HepG2 (cell line): ENCODE measurements at regions not wholly inside any gene's neighbourhood (a gene's known extent, or its start where the extent isn't known, plus 50 kb on each side); places are given as distances from the start of the nearest gene placed in this dataset.

Source experiments
- ATAC-seq: fragments of 200-7000 bp; cut with Tn5 transposase; 3 replicates; pipeline ENCODE4 v1.9.1; 2020; ENCODE audit warnings: mild to moderate bottlenecking, moderate library complexity
- BruUV-seq: library from RNA; stranded (reverse); fragments of 400-500 nt; replicated peaks from 2 replicates; lab custom pipeline; 2021; lab: Mats Ljungman, UMichigan
- CTCF ChIA-PET: fragments of 300-600 bp; formaldehyde crosslinking; extraction: SDS; loops from one replicate; lab custom pipeline; 2021; ENCODE audit warnings: low total read pairs, inconsistent platforms, low intra/inter-chr PET ratio; lab: Yijun Ruan, JAX
- POLR2A ChIA-PET: fragments of 350-600 bp; sonication (Branson Sonifier 250); formaldehyde crosslinking; loops from one replicate; lab custom pipeline; 2020; ENCODE audit warnings: antibody characterized with exemption, inconsistent platforms; lab: Yijun Ruan, JAX
- DNase-seq: peaks from one replicate; pipeline ENCODE4 v3.0.0-alpha.2; 2015; ENCODE audit warnings: low spot score
- FAIRE-seq: peaks from 3 replicates; lab custom pipeline; 2011; peaks lifted over from hg19 to GRCh38; lab: Jason Lieb, UNC
- H2AFZ ChIP-seq: one replicate; pipeline ENCODE4 v1.6.1; 2011; ENCODE audit warnings: low read length, inconsistent platforms
- H3K27ac ChIP-seq: fragments of 300-600 bp; 3 replicates; pipeline ENCODE4 v1.8.0; 2011; ENCODE audit warnings: mixed run types, mild to moderate bottlenecking, mixed read lengths, low read length, inconsistent platforms; ENCODE audit not compliant: insufficient read depth; ENCODE audit errors: extremely low read length
- H3K27me3 ChIP-seq, 2 experiments: fragments of 200-600 bp in 1 of 2; 2 replicates in 1 of 2; 3 replicates in 1 of 2; pipeline versions ENCODE4 v1.6.0 to v1.8.0; 2011; ENCODE audit warnings: low read length in 2 of 2, mild to moderate bottlenecking in 2 of 2, moderate library complexity in 2 of 2, inconsistent platforms in 1 of 2; ENCODE audit not compliant: insufficient read depth in 2 of 2, control insufficient read depth in 1 of 2
- H3K36me3 ChIP-seq, 2 experiments: fragments of 200-600 bp in 1 of 2; replicated peaks in 1 of 2; 2 replicates in 1 of 2; 3 replicates in 1 of 2; pipeline versions ENCODE4 v1.5.1 to v1.8.0; 2011; ENCODE audit warnings: low read length in 2 of 2, inconsistent platforms in 1 of 2; ENCODE audit not compliant: insufficient read depth in 2 of 2, control insufficient read depth in 1 of 2
- H3K4me1 ChIP-seq: 2 replicates; pipeline ENCODE4 v1.5.1; 2012; ENCODE audit warnings: low read length, inconsistent platforms; ENCODE audit not compliant: insufficient read depth
- H3K4me2 ChIP-seq: 2 replicates; pipeline ENCODE4 v1.6.0; 2011; ENCODE audit warnings: low read depth, low read length, inconsistent platforms
- H3K4me3 ChIP-seq, 3 experiments: fragments of 200-600 bp in 1 of 3; sonication (generic), shearing (Covaris generic) in 1 of 3; replicated peaks in 1 of 3; 2 replicates each; pipeline ENCODE4 v1.5.1; 2011 to 2016; ENCODE audit warnings: low read length in 3 of 3, inconsistent platforms in 2 of 3, low read depth in 2 of 3, mild to moderate bottlenecking in 2 of 3, control low read depth in 1 of 3, mixed read lengths in 1 of 3; ENCODE audit not compliant: insufficient read depth in 1 of 3
- H3K79me2 ChIP-seq: one replicate; pipeline ENCODE4 v1.6.1; 2011; ENCODE audit warnings: low read length, inconsistent platforms; ENCODE audit not compliant: insufficient read depth
- H3K9ac ChIP-seq: 2 replicates; pipeline ENCODE4 v1.6.0; 2011; ENCODE audit warnings: mild to moderate bottlenecking, low read depth, low read length, inconsistent platforms; ENCODE audit not compliant: insufficient read depth
- H3K9me3 ChIP-seq: 2 replicates; pipeline ENCODE4 v1.5.1; 2012; ENCODE audit warnings: mild to moderate bottlenecking, low read length
- H4K20me1 ChIP-seq: 2 replicates; pipeline ENCODE4 v1.6.0; 2011; ENCODE audit warnings: inconsistent platforms, mild to moderate bottlenecking, low read length, moderate library complexity; ENCODE audit not compliant: insufficient read depth
- ATF6 ChIP-seq: sonication (generic); formaldehyde crosslinking; conservative IDR thresholded peaks from 2 replicates; pipeline ENCODE4 v1.4.0; 2020; ENCODE audit warnings: missing genetic modification reagents
- CHD2 ChIP-seq: IDR thresholded peaks from 2 replicates; pipeline ENCODE4 v1.6.1; 2011; ENCODE audit warnings: low read depth, low read length, improper control_type of control experiment
- CREB3 ChIP-seq: sonication (generic); formaldehyde crosslinking; IDR thresholded peaks from 2 replicates; pipeline ENCODE4 v1.5.0; 2020; ENCODE audit warnings: missing genetic modification reagents
- EZH2 ChIP-seq: conservative IDR thresholded peaks from 2 replicates; pipeline ENCODE4 v1.6.1; 2012; ENCODE audit warnings: mild to moderate bottlenecking, low read depth, low read length, moderate library complexity
- HOXD1 ChIP-seq: sonication (generic); formaldehyde crosslinking; IDR thresholded peaks from 2 replicates; pipeline ENCODE4 v1.5.0; 2020; ENCODE audit warnings: missing genetic modification reagents
- RELA ChIP-seq: sonication (generic); formaldehyde crosslinking; IDR thresholded peaks from 2 replicates; pipeline ENCODE4 v1.4.0; 2020; ENCODE audit warnings: missing genetic modification reagents
- SNAPC5 ChIP-seq: sonication (generic); formaldehyde crosslinking; IDR thresholded peaks from 2 replicates; pipeline ENCODE4 v1.8.1; 2023; ENCODE audit warnings: mild to moderate bottlenecking, missing genetic modification reagents, borderline replicate concordance
- TEAD2 ChIP-seq: sonication (generic); formaldehyde crosslinking; IDR thresholded peaks from 2 replicates; pipeline ENCODE4 v1.9.0; 2021; ENCODE audit warnings: missing genetic modification reagents
- ZNF234 ChIP-seq: sonication (generic); formaldehyde crosslinking; conservative IDR thresholded peaks from 2 replicates; pipeline ENCODE4 v1.5.1; 2020; ENCODE audit warnings: mild to moderate bottlenecking, missing genetic modification reagents
- ZNF256 ChIP-seq: sonication (generic); formaldehyde crosslinking; conservative IDR thresholded peaks from 2 replicates; pipeline ENCODE4 v1.4.0; 2020; ENCODE audit warnings: missing genetic modification reagents
- ZNF572 ChIP-seq: sonication (generic); formaldehyde crosslinking; IDR thresholded peaks from 2 replicates; pipeline ENCODE4 v1.5.1; 2020; ENCODE audit warnings: mild to moderate bottlenecking, missing genetic modification reagents
- ZNF577 ChIP-seq: sonication (generic); formaldehyde crosslinking; IDR thresholded peaks from 2 replicates; pipeline ENCODE4 v1.4.0; 2020; ENCODE audit warnings: mild to moderate bottlenecking, low read depth, missing genetic modification reagents, borderline replicate concordance
- ZNF770 ChIP-seq: sonication (generic); formaldehyde crosslinking; IDR thresholded peaks from 2 replicates; pipeline ENCODE4 v1.5.0; 2020; ENCODE audit warnings: mild to moderate bottlenecking, missing genetic modification reagents
- ZNF782 ChIP-seq: sonication (generic); formaldehyde crosslinking; IDR thresholded peaks from 2 replicates; pipeline ENCODE4 v1.4.0; 2020; ENCODE audit warnings: missing genetic modification reagents, mild to moderate bottlenecking, borderline replicate concordance
- ZNF878 ChIP-seq: sonication (generic); formaldehyde crosslinking; IDR thresholded peaks from 2 replicates; pipeline ENCODE4 v1.8.1; 2023; ENCODE audit warnings: mild to moderate bottlenecking, missing genetic modification reagents, moderate library complexity
- WGBS: methylation state at CpG from one replicate; pipeline ENCODE4 v1.1.6; 2017; ENCODE audit warnings: low lambda C conversion rate; 5-methylcytosine and 5-hydroxymethylcytosine counted together
- in situ Hi-C: cut with HindIII; loops from 2 replicates; pipeline ENCODE4 v1.10.0; 2017; ENCODE audit warnings: low pct_unique_long_range_greater_than_20kb; ENCODE audit not compliant: extremely low pct_ligation_motif_present
- intact Hi-C: fragments of 100-400 bp; cut with micrococcal nuclease; formaldehyde crosslinking; loops from one replicate; pipeline ENCODE4 v1.10.0; 2022; ENCODE audit not compliant: unreplicated experiment

- TF ChIP-seq ZNF770 = no peak
- TF ChIP-seq CHD2 = no peak
- no peak for TF ChIP-seq ZNF256 (CRISPR knock-in tag)
- no peak for TF ChIP-seq CREB3 (CRISPR knock-in tag)
- TF ChIP-seq ZNF234 (CRISPR knock-in tag) = no peak
- no peak for TF ChIP-seq HOXD1 (CRISPR knock-in tag)
These were observed 187.2 kb downstream of the TLE3 start (continued) for GRCh38 chr15:69910514-69910913.

GRCh38 chr15:69912116-69912515 lies 185.6 kb downstream of the TLE3 start:
- FAIRE-seq = no peak
- H3K27ac ChIP-seq = no peak overlapping the region
- TF ChIP-seq ZNF782 (CRISPR knock-in tag) = no peak
- no peak for TF ChIP-seq ZNF577
- TF ChIP-seq SNAPC5 (CRISPR knock-in tag) = no peak
- TF ChIP-seq ZNF572 = no peak
- TF ChIP-seq EZH2 = no peak
- no peak for TF ChIP-seq ZNF878 (CRISPR knock-in tag)
- TF ChIP-seq ATF6 (CRISPR knock-in tag) = no peak
- no peak for TF ChIP-seq TEAD2 (CRISPR knock-in tag)
- TF ChIP-seq RELA (CRISPR knock-in tag) = no peak
- TF ChIP-seq, all 625 proteins: peak for 0
- Histone ChIP-seq H3K9me3 (no peaks in the 10 kb centered on the region), H2AFZ (no peak overlapping the region), H3K4me2 (no peak overlapping the region), H3K27me3 (peaks cover 2 to 17% of the 10 kb centered on the region in 2 experiments; a peak in 1 of 5 replicates), H4K20me1 (no peaks in the 10 kb centered on the region), H3K4me3 (no peak overlapping the region), H3K79me2 (no peaks in the 10 kb centered on the region), H3K4me1 (no peaks in the 10 kb centered on the region), H3K36me3 (no peaks in the 10 kb centered on the region), H3K9ac (no peak overlapping the region)
- ChIA-PET POLR2A (no interaction called here), CTCF (no interaction called here)
- DNase-seq (no peak), ATAC-seq (no peak)
- WGBS = 0% methylated on average over 2 of the region's 3 CpGs
- intact Hi-C loops (no loop called here), in situ Hi-C loops (no loop called here)
- BruUV-seq = no TSS peak
